IPS DF 6.9 (cell line): ENCODE measurements at regions not wholly inside any gene's neighbourhood (a gene's known extent, or its start where the extent isn't known, plus 50 kb on each side); places are given as distances from the start of the nearest gene placed in this dataset.

Experiments
- DNase-seq: peaks from one replicate; pipeline ENCODE4 v3.0.0-alpha.2; 2013; ENCODE audit warnings: low read depth, low spot score
- H3K27ac ChIP-seq: one replicate; pipeline ENCODE4 v1.5.1; 2013; ENCODE audit warnings: low read length, control low read depth
- H3K27me3 ChIP-seq: 2 replicates; pipeline ENCODE4 v1.6.1; 2013; ENCODE audit warnings: mild to moderate bottlenecking, low read length; ENCODE audit not compliant: control insufficient read depth, insufficient read depth
- H3K36me3 ChIP-seq: 2 replicates; pipeline ENCODE4 v1.6.1; 2013; ENCODE audit warnings: low read length; ENCODE audit not compliant: control insufficient read depth, insufficient read depth
- H3K4me1 ChIP-seq: 2 replicates; pipeline ENCODE4 v1.6.1; 2013; ENCODE audit warnings: low read length; ENCODE audit not compliant: control insufficient read depth, insufficient read depth
- H3K4me3 ChIP-seq: 2 replicates; pipeline ENCODE4 v1.5.1; 2013; ENCODE audit warnings: mild to moderate bottlenecking, low read length
- H3K9me3 ChIP-seq: 2 replicates; pipeline ENCODE4 v1.6.1; 2013; ENCODE audit warnings: low read length, inconsistent platforms; ENCODE audit not compliant: control insufficient read depth, insufficient read depth
- WGBS: extraction: QIAGEN DNeasy Blood & Tissue Kit; methylation state at CpG from one replicate; pipeline ENCODE4 v1.1.7; 2013; ENCODE audit warnings: mixed read lengths, missing lambda C conversion rate; ENCODE audit not compliant: insufficient read length, insufficient coverage; 5-methylcytosine and 5-hydroxymethylcytosine counted together

- H3K27me3 ChIP-seq: no peaks in the 10 kb centered on the region
- H3K27ac ChIP-seq: no peak overlapping the region
- no peaks in the 10 kb centered on the region for H3K4me1 ChIP-seq
- WGBS: no CpG with 5 or more reads among the region's 7 CpGs
- H3K4me3 ChIP-seq: no peak overlapping the region
- H3K9me3 ChIP-seq: no peaks in the 10 kb centered on the region
- H3K36me3 ChIP-seq: no peaks in the 10 kb centered on the region
- DNase-seq: no peak
Measured at GRCh38 chr3:103406320-103406850, 971.6 kb downstream of the ZPLD1 start.

- H3K27ac ChIP-seq: no peak overlapping the region
- H3K9me3 ChIP-seq: no peaks in the 10 kb centered on the region
- no CpG with 5 or more reads among the region's 17 CpGs for WGBS
- H3K4me1 ChIP-seq: no peaks in the 10 kb centered on the region
- peak; percentile 13 for DNase-seq
- no peaks in the 10 kb centered on the region for H3K27me3 ChIP-seq
- no peaks in the 10 kb centered on the region for H3K36me3 ChIP-seq
- H3K4me3 ChIP-seq: no peak overlapping the region
Measured at GRCh38 chr3:103410231-103410630, 975.4 kb downstream of the ZPLD1 start.

GRCh38 chr3:103421460-103421859, 986.6 kb downstream of the ZPLD1 start:
- DNase-seq: no peak
- H3K9me3 ChIP-seq: no peaks in the 10 kb centered on the region
- no CpG with 5 or more reads among the region's 3 CpGs for WGBS
- no peak overlapping the region for H3K27ac ChIP-seq
- no peaks in the 10 kb centered on the region for H3K27me3 ChIP-seq
- no peaks in the 10 kb centered on the region for H3K4me1 ChIP-seq
- no peaks in the 10 kb centered on the region for H3K36me3 ChIP-seq
- H3K4me3 ChIP-seq: no peak overlapping the region

- H3K36me3 ChIP-seq: no peaks in the 10 kb centered on the region
- WGBS: no CpG with 5 or more reads among the region's 4 CpGs
- H3K27me3 ChIP-seq: no peaks in the 10 kb centered on the region
- H3K27ac ChIP-seq: no peak overlapping the region
- H3K4me3 ChIP-seq: no peak overlapping the region
- no peak for DNase-seq
- H3K4me1 ChIP-seq: no peaks in the 10 kb centered on the region
- H3K9me3 ChIP-seq: no peaks in the 10 kb centered on the region
Measured at GRCh38 chr3:103437883-103438282, 1003.1 kb downstream of the ZPLD1 start.

- Histone ChIP-seq H3K9me3 (no peaks in the 10 kb centered on the region), H3K4me1 (no peaks in the 10 kb centered on the region), H3K4me3 (no peak overlapping the region), H3K36me3 (no peaks in the 10 kb centered on the region), H3K27ac (no peak overlapping the region), H3K27me3 (no peaks in the 10 kb centered on the region)
- DNase-seq: no peak
- no CpG with 5 or more reads among the region's 1 CpG for WGBS
Measured at GRCh38 chr3:103440539-103441203, 1005.9 kb downstream of the ZPLD1 start.

- WGBS: no CpG with 5 or more reads among the region's 10 CpGs
- H3K4me1 ChIP-seq: no peaks in the 10 kb centered on the region
- no peaks in the 10 kb centered on the region for H3K27me3 ChIP-seq
- H3K9me3 ChIP-seq: no peaks in the 10 kb centered on the region
- DNase-seq: no peak
- no peak overlapping the region for H3K27ac ChIP-seq
- H3K36me3 ChIP-seq: no peaks in the 10 kb centered on the region
- no peak overlapping the region for H3K4me3 ChIP-seq
Measured at GRCh38 chr3:103446953-103447629, 1012.3 kb downstream of the ZPLD1 start.

GRCh38 chr3:103453152-103453551, 1018.3 kb downstream of the ZPLD1 start:
- Histone ChIP-seq H3K4me3 (no peak overlapping the region), H3K4me1 (no peaks in the 10 kb centered on the region), H3K9me3 (no peaks in the 10 kb centered on the region), H3K27ac (no peak overlapping the region), H3K27me3 (no peaks in the 10 kb centered on the region), H3K36me3 (no peaks in the 10 kb centered on the region)
- WGBS: no CpG with 5 or more reads among the region's 1 CpG
- DNase-seq: no peak

GRCh38 chr3:103459815-103460214, 1025.0 kb downstream of the ZPLD1 start:
- Histone ChIP-seq H3K4me1 (peaks cover 2% of the 10 kb centered on the region; the same call in 1 of the 2 replicates), H3K9me3 (no peaks in the 10 kb centered on the region), H3K27ac (no peak overlapping the region), H3K4me3 (no peak overlapping the region), H3K36me3 (no peaks in the 10 kb centered on the region), H3K27me3 (no peaks in the 10 kb centered on the region)
- DNase-seq: no peak
- no CpG with 5 or more reads among the region's 3 CpGs for WGBS

GRCh38 chr3:103470498-103470897, 1035.7 kb downstream of the ZPLD1 start:
- Histone ChIP-seq H3K27ac (no peak overlapping the region), H3K27me3 (no peaks in the 10 kb centered on the region), H3K4me1 (no peaks in the 10 kb centered on the region), H3K36me3 (no peaks in the 10 kb centered on the region), H3K4me3 (no peak overlapping the region), H3K9me3 (no peaks in the 10 kb centered on the region)
- DNase-seq: no peak
- WGBS: no CpG with 5 or more reads among the region's 5 CpGs

GRCh38 chr3:103494011-103494410, 1059.2 kb downstream of the ZPLD1 start:
- Histone ChIP-seq H3K4me1 (no peaks in the 10 kb centered on the region), H3K9me3 (no peaks in the 10 kb centered on the region), H3K27me3 (no peaks in the 10 kb centered on the region), H3K4me3 (no peak overlapping the region), H3K27ac (no peak overlapping the region), H3K36me3 (no peaks in the 10 kb centered on the region)
- DNase-seq: no peak

GRCh38 chr3:103494512-103494911, 1059.7 kb downstream of the ZPLD1 start:
- no peaks in the 10 kb centered on the region for H3K9me3 ChIP-seq
- no peak overlapping the region for H3K27ac ChIP-seq
- H3K4me1 ChIP-seq: no peaks in the 10 kb centered on the region
- H3K27me3 ChIP-seq: no peaks in the 10 kb centered on the region
- no peaks in the 10 kb centered on the region for H3K36me3 ChIP-seq
- no CpG with 5 or more reads among the region's 3 CpGs for WGBS
- no peak overlapping the region for H3K4me3 ChIP-seq
- no peak for DNase-seq
